Suprapubic skin (tissue), 4 donors: ENCODE measurements at regions not wholly inside any gene's neighbourhood (a gene's known extent, or its start where the extent isn't known, plus 50 kb on each side); places are given as distances from the start of the nearest gene placed in this dataset.
"Not testable (repeated sequence)": the region's sequence is repeated elsewhere in the genome, so short reads cannot be mapped to it uniquely, and the experiment has no call there.

ENCODE experiments used
- POLR2A ChIP-seq, 2 donors: fragments of 450-650 bp; IDR thresholded peaks; one replicate each; pipeline ENCODE4 v1.6.1; 2017; ENCODE audit warnings: antibody characterized with exemption in 2 of 2, mild to moderate bottlenecking in 2 of 2, moderate library complexity in 2 of 2
- POLR2AphosphoS5 ChIP-seq, 3 donors: sonication (generic); formaldehyde crosslinking; IDR thresholded peaks; one replicate each; pipeline ENCODE4 v1.6.1; 2017; ENCODE audit warnings: antibody characterized with exemption in 3 of 3
- TF ChIP-seq, protein P1 (sequence below), 2 donors: fragments of 200-600 bp in 1 of 2; fragments of 450-650 bp in 1 of 2; sonication (generic) in 1 of 2; IDR thresholded peaks; one replicate each; pipeline ENCODE4 v1.5.1; 2016 to 2019; ENCODE audit warnings: antibody characterized with exemption in 2 of 2, mild to moderate bottlenecking in 1 of 2, moderate library complexity in 1 of 2

DNA sequence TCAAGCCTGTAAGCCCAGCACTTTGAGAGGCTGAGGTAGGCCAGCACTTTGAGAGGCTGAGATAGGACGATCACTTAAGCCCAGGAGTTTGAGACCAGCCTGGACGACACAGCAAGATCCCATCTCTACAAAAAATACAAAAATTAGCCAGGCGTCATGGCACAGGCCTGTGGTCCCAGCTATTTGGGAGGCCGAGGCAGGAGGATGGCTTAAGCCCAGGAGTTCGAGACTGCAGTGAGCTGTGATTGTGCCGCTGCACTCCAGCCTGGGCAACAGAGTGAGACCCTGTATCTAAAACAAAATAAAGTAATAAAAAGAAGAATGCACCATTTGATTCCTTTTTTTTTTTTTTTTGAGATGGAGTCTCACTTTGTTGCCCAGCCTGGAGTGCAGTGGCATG lies 76.4 kb upstream of the NCOR2 start:
- TF ChIP-seq, protein P1, sequence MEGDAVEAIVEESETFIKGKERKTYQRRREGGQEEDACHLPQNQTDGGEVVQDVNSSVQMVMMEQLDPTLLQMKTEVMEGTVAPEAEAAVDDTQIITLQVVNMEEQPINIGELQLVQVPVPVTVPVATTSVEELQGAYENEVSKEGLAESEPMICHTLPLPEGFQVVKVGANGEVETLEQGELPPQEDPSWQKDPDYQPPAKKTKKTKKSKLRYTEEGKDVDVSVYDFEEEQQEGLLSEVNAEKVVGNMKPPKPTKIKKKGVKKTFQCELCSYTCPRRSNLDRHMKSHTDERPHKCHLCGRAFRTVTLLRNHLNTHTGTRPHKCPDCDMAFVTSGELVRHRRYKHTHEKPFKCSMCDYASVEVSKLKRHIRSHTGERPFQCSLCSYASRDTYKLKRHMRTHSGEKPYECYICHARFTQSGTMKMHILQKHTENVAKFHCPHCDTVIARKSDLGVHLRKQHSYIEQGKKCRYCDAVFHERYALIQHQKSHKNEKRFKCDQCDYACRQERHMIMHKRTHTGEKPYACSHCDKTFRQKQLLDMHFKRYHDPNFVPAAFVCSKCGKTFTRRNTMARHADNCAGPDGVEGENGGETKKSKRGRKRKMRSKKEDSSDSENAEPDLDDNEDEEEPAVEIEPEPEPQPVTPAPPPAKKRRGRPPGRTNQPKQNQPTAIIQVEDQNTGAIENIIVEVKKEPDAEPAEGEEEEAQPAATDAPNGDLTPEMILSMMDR (IDR thresholded peaks at IDR 0.05), result not testable (repeated sequence)
- TF ChIP-seq POLR2AphosphoS5, POLR2A (IDR thresholded peaks at IDR 0.05): not testable (repeated sequence)
